DMS114 treated with DMSO at 0.1 percent for 48 hours (cell line): ENCODE measurements at regions not wholly inside any gene's neighbourhood (a gene's known extent, or its start where the extent isn't known, plus 50 kb on each side); places are given as distances from the start of the nearest gene placed in this dataset.

ENCODE experiments used
- DNase-seq: peaks from one replicate; lab custom pipeline; 2025; ENCODE audit not compliant: unreplicated experiment; lab: John Stamatoyannopoulos, UW

GRCh38 chr11:113581713-113582112 lies 106.5 kb upstream of the DRD2 start:
- no peak for DNase-seq

- no peak for DNase-seq
Observed at GRCh38 chr11:113579292-113579940, 104.2 kb upstream of the DRD2 start.

DNA sequence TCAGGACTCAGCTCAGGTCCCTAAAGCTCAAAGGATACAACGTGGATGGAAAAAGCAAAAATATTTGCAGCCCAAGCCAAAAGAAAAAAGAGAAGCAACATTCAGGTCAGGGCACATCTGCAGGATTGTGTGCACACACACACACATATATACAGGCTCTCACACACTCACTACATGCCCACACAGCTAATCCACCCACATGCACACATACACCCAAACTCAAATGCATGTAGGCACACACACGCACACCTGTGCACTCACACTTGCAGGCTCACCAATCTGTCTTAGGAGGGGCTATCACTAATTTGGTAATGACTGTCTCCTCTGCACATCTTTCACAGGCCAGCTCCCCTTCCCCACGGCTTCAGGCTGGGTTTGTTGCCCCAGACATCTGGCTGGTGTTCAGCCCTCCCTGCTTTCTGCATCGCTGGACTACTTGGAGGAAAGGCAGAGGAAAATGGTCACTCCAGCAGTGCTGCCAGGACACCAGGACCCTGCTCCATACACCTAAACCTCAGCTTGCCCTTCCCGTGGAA lies 103.6 kb upstream of the DRD2 start:
- no peak for DNase-seq

DNA sequence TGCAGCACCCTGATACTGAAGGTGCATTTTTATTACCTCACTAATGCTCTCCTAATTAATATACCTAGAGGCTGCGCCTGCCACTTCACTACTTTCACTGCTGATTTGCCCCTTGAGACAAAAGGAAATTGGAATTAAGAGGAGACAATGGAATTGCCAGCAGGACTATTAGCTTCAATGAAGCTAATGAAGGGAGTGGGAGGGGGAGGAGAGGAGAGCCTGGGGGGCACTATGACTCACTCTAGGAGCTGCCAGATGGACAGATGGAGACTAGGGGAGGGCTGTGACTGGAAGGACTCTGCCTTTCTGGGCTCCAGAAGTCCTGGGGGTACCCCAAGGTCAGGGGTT lies 102.8 kb upstream of the DRD2 start:
- no peak for DNase-seq

GRCh38 chr11:113577356-113578032 lies 102.3 kb upstream of the DRD2 start:
- no peak for DNase-seq

DNA sequence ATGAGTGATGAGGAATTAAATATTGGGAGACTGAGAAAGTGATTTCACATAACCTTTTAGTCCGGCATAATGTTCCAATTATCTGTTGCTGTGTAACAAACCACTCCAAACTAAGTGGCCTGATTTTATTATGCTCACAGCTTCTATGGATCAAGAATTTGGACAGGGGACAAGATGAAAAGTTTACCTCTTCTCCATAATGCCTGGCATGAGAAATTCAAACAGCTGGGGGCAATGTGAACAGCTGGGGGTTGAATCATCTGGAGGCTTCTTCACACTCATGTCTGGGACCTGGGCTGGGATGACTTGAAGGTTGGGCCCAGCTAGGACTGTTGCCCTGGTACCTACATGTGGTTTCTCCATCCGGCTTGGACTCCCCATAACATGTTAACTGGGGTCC lies 99.4 kb upstream of the DRD2 start:
- DNase-seq: no peak

DNA sequence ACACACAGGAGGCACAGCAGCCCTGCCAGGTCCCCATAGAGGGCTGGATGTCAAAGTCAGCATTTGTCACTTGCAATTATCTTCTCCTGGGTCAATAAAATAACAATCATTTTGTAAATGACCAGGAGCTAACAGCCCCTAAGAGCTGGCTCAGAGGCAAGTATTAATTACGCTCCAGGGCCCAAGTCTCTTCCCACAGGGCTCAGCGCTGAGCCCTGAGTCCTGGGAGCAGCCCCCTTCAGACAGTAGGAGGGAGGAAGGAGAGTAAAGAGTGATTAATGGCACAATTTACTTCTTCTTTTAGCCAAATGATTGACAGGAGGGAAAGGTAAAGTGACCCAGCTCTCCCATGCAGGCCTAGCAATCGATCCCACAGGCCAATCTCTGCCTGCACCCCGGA lies 99.0 kb upstream of the DRD2 start:
- DNase-seq: no peak

GRCh38 chr11:113572136-113572735 lies 97.0 kb upstream of the DRD2 start:
- no peak for DNase-seq

DNA sequence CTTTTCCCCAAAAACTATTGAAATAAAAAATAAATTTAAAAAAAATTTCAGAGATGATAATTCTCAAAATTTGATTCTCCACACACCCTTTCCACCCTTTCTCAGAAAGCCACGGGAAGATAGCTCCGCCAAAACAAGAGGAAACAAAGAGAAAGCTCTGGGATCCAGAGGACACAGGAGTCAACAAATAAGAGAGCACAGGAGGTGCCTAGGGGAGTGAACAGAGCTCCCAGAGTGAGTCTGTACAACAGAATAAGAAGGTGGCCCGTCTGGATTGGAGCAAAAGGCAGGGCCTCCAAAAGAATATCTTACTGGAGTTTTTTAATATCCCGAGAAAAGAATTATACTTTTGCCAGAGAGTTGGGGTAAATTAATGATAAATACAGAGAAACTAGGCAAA lies 96.3 kb upstream of the DRD2 start:
- no peak for DNase-seq

- no peak for DNase-seq
Observed at GRCh38 chr11:113570906-113571305, 95.7 kb upstream of the DRD2 start.

DNA sequence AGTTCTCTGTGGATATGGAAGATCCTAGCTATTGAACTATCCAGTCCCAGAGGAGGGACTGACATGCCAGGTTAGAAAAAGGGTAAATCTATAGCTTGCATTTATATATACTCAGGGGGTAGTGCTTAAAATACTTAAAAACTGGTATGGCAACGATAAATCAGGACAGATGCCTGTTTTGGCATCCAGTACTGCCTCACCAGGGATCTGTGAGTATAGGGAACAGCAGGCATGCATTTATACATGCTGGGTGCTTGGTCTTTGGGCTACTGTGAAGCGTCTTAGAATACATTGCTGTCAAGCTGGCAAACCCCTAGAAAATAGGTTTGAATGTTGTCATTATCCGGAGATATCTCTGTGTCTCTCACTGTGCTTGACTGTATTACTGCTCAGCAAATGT lies 94.2 kb upstream of the DRD2 start:
- DNase-seq: no peak

GRCh38 chr11:113568566-113568965 lies 93.4 kb upstream of the DRD2 start:
- no peak for DNase-seq

DNA sequence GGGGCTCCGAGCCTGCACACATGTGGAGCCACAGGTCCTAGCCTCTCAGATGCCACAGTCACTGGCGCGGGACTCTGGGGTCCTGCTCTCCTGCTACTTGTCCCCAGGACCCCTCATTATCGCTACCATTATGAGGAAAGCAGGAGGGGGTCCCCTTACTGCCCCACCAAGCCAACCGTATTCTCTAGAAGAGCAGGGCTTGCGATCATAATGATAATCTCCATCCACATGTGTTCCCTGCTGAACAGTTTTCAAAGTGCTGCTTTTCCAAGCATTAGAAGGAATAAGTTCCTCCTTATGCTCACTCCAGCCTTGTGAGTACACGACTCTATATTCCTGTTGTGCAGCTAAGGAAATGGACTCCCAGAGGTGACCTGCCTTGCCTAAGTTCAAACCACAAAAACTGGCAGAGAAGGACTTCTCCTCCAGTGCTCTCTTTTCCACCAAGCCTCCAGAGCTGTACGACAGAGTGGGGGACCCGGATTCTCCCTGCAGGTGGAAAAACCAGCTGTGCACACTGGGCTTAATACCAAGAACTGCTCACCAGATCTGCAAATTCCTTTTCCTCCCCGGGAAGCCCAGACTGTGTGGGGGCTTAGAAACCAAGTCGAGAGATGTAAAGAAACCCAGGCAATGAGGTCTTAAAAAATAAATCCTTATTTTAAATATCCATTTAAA lies 92.8 kb upstream of the DRD2 start:
- DNase-seq: no peak

DNA sequence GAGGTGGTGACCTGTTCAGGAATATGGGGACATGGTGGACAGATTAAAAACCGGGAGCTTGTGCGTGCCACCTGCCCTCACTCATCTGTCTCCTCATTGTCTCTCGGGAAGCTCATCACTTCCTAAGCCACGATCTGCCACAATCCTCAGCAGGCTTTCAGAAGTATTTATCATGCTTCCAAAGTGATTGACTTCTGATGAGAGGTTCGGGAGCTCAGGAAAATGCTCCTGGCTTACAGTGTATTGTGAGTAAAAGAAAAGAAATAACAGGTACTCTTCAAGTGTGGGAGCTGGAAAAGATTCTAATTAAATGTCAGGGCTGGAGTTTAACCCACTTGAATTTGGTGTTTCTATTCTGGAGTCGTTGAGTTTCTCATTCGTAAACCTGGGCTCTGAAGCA lies 91.9 kb upstream of the DRD2 start:
- no peak for DNase-seq

- DNase-seq: no peak
Observed at GRCh38 chr11:113564527-113565130, 89.4 kb upstream of the DRD2 start.

DNA sequence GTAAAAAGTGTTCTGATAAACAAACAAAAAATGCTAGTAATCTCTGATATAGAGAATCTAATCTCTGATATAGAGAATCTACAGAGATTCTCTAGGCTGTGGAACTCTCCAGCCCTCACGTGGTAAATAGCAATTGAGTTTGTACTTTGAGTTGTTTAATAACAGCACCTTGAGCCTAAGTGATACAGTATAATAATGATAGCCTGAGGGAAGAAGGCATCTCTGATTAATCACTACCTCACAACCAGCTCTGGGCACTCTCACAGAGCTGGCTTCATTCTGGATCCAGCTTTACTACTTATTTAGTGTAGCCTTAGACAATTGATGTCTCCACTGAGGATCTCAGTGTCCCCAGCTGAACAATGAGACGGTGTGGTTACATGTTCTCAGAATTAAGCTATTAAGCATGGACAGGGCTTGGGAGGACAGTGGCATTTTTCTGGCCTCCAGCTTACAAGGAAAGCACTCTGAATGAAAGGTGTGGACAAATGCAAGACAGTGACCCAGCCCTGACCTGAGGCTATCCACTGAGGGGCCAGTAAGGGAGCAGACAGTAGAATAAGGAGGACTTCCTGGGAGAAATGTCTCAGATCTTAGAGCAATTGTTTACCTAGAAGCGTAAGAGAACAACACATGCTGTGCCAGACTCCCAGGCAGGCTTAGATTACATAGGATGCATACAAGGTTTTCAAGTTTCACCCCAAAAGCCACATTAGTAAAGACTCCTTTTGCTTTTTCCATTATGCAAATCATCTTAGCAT lies 88.7 kb upstream of the DRD2 start:
- DNase-seq: no peak

- no peak for DNase-seq
Observed at GRCh38 chr11:113562981-113563461, 87.8 kb upstream of the DRD2 start.

GRCh38 chr11:113562576-113562975 lies 87.4 kb upstream of the DRD2 start:
- DNase-seq: no peak

- no peak for DNase-seq
Observed at GRCh38 chr11:113557926-113558325, 82.7 kb upstream of the DRD2 start.

- no peak for DNase-seq
Observed at GRCh38 chr11:113556036-113556435, 80.8 kb upstream of the DRD2 start.
